Gastrocnemius medialis (tissue), 4 donors: ENCODE measurements at regions not wholly inside any gene's neighbourhood (a gene's known extent, or its start where the extent isn't known, plus 50 kb on each side); places are given as distances from the start of the nearest gene placed in this dataset.

Source experiments
- ATAC-seq, 2 donors: fragments of 150-250 bp; one replicate each; pipeline ENCODE4 v1.9.1; 2016
- DNase-seq, 2 donors: peaks; one replicate each; pipeline ENCODE4 v3.0.0-alpha.2; 2019
- H3K27ac ChIP-seq, 4 donors: fragments of 200-600 bp; sonication (generic); 1 replicate in 1 of 4; 2 replicates in 3 of 4; pipeline ENCODE4 v1.5.1; 2016 to 2018; ENCODE audit warnings: mild to moderate bottlenecking in 2 of 4, moderate library complexity in 1 of 4
- H3K27me3 ChIP-seq, 3 donors: fragments of 200-600 bp; sonication (generic) in 2 of 3; 1 replicate in 1 of 3; 2 replicates in 2 of 3; pipeline versions ENCODE4 v1.5.1 to v1.6.0; 2016 to 2019; ENCODE audit warnings: mild to moderate bottlenecking in 1 of 3, moderate library complexity in 1 of 3
- H3K36me3 ChIP-seq, 2 donors: fragments of 200-600 bp; sonication (generic) in 1 of 2; one replicate each; pipeline ENCODE4 v1.5.1; 2017 to 2018
- H3K4me1 ChIP-seq, 2 donors: fragments of 200-600 bp; sonication (generic) in 1 of 2; one replicate each; pipeline ENCODE4 v1.5.1; 2016 to 2017; ENCODE audit warnings: mild to moderate bottlenecking in 2 of 2
- H3K4me3 ChIP-seq, 4 donors: fragments of 200-600 bp; sonication (generic) in 3 of 4; 1 replicate in 1 of 4; 2 replicates in 3 of 4; pipeline ENCODE4 v1.5.1; 2016 to 2019; ENCODE audit warnings: mild to moderate bottlenecking in 2 of 4
- H3K9me3 ChIP-seq, 3 donors: fragments of 200-600 bp; sonication (generic) in 2 of 3; 1 replicate in 1 of 3; 2 replicates in 2 of 3; pipeline ENCODE4 v1.5.1; 2016 to 2019
- POLR2A ChIP-seq, 2 donors: fragments of 450-650 bp; IDR thresholded peaks; one replicate each; pipeline ENCODE4 v1.6.1; 2017; ENCODE audit warnings: antibody characterized with exemption in 2 of 2, mild to moderate bottlenecking in 2 of 2, moderate library complexity in 2 of 2
- in situ Hi-C, 4 donors: fragments of 200-750 bp; cut with MboI; loops; one replicate each; pipeline versions ENCODE4 v1.15.0 to v1.8.0; 2017; ENCODE audit warnings: low sequenced_read_pairs in 4 of 4
- intact Hi-C: fragments of 100-400 bp; cut with DNase I; formaldehyde crosslinking; loops from one replicate; pipeline ENCODE4 v1.15.1; 2023; ENCODE audit warnings: low total_unique reads
- TF ChIP-seq, protein P1 (sequence below), 5 experiments: fragments of 450-650 bp in 3 of 5; fragments of 200-600 bp in 2 of 5; sonication (generic) in 2 of 5; IDR thresholded peaks in 4 of 5; conservative IDR thresholded peaks in 1 of 5; 1 replicate in 4 of 5; 2 replicates in 1 of 5; pipeline ENCODE4 v1.5.1; 2016 to 2019; ENCODE audit warnings: antibody characterized with exemption in 5 of 5, mild to moderate bottlenecking in 3 of 5, moderate library complexity in 3 of 5

DNA sequence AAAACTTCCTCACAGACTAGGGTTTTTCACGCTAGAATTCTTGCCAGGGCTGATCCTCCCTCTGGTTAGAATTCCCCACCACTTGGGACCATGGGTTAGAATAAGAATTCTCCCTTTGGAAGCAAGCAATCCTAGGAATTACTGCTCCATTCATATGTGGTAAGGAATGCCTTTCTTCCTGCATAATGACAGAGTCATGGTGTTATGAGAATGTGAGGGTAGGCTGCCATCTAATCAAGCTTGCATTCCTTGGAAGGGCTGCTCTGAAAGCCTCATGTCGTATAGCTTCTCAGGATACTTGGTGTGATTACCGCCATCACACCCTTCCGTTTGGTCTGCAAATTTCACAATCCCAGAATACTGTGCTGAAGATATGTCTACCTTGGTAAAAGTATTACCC, 1282.4 kb upstream of the PIK3C3 start:
- H3K27me3 ChIP-seq: no peaks in the 10 kb centered on the region
- no peak overlapping the region for H3K27ac ChIP-seq
- no peaks in the 10 kb centered on the region for H3K9me3 ChIP-seq
- in situ Hi-C loops: no loop called here
- TF ChIP-seq, protein P1, sequence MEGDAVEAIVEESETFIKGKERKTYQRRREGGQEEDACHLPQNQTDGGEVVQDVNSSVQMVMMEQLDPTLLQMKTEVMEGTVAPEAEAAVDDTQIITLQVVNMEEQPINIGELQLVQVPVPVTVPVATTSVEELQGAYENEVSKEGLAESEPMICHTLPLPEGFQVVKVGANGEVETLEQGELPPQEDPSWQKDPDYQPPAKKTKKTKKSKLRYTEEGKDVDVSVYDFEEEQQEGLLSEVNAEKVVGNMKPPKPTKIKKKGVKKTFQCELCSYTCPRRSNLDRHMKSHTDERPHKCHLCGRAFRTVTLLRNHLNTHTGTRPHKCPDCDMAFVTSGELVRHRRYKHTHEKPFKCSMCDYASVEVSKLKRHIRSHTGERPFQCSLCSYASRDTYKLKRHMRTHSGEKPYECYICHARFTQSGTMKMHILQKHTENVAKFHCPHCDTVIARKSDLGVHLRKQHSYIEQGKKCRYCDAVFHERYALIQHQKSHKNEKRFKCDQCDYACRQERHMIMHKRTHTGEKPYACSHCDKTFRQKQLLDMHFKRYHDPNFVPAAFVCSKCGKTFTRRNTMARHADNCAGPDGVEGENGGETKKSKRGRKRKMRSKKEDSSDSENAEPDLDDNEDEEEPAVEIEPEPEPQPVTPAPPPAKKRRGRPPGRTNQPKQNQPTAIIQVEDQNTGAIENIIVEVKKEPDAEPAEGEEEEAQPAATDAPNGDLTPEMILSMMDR (IDR thresholded peaks at IDR 0.05 in 4 of 5, conservative IDR thresholded peaks at IDR 0.05 in 1 of 5): no peak
- TF ChIP-seq POLR2A (IDR thresholded peaks at IDR 0.05): no peak
- no peaks in the 10 kb centered on the region for H3K36me3 ChIP-seq
- H3K4me3 ChIP-seq: no peak overlapping the region
- ATAC-seq (no peak), DNase-seq (no peak)
- H3K4me1 ChIP-seq: no peaks in the 10 kb centered on the region
- intact Hi-C loops: no loop called here

DNA sequence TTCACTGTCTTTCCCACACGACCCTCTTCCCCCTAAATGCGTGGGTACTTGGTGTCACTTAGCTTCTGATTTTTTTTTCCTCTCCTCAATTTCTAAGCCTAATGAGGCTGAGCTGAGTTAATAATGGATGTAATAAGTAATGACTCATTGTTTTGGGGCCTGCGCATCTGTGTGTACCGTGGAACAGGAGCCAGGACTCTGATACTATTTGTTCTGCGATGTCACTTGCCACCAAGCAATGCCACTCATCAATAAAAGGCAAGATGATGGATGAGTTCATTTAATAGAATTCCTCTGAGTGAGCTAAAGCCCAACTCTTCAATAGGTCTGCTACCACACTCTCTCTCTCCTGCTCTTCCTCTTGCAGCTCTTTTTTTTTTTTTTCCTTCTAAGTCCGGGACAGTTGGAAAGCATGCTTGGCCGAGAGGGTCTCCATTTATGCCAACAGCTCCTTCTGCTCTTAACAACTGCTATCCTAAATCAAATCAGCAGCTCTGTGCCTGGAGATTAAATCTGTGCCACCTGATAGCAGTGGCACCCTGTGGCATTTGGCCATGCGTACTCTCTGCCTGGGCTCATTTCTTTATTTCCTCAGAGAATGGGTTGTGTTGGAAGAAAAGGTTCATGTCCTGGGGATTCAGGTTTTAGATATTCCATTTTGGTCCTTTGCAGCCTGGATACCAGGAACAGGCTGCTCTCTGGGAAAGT, 1284.2 kb upstream of the PIK3C3 start:
- Histone ChIP-seq H3K9me3 (no peaks in the 10 kb centered on the region), H3K4me3 (no peak overlapping the region), H3K27me3 (no peaks in the 10 kb centered on the region), H3K36me3 (no peaks in the 10 kb centered on the region), H3K4me1 (no peaks in the 10 kb centered on the region), H3K27ac (no peak overlapping the region)
- ATAC-seq (no peak), DNase-seq (no peak)
- TF ChIP-seq, protein P1 (IDR thresholded peaks at IDR 0.05 in 4 of 5, conservative IDR thresholded peaks at IDR 0.05 in 1 of 5): no peak
- in situ Hi-C loops (no loop called here), intact Hi-C loops (no loop called here)

GRCh38 chr18:40662898-40663437, 1292.1 kb upstream of the PIK3C3 start:
- intact Hi-C loops: no loop called here

GRCh38 chr18:40653682-40654081, 1301.4 kb upstream of the PIK3C3 start:
- H3K27ac ChIP-seq: no peak overlapping the region
- DNase-seq (no peak), ATAC-seq (no peak)
- in situ Hi-C loops: no loop called here
- H3K4me1 ChIP-seq: no peaks in the 10 kb centered on the region
- H3K9me3 ChIP-seq: no peaks in the 10 kb centered on the region
- H3K27me3 ChIP-seq: no peaks in the 10 kb centered on the region
- no peak for TF ChIP-seq POLR2A (IDR thresholded peaks at IDR 0.05)
- no peak overlapping the region for H3K4me3 ChIP-seq
- intact Hi-C loops: no loop called here
- no peaks in the 10 kb centered on the region for H3K36me3 ChIP-seq

More at GRCh38 chr18:40662898-40663437, 1292.1 kb upstream of the PIK3C3 start:
- no peaks in the 10 kb centered on the region for H3K4me1 ChIP-seq
- H3K9me3 ChIP-seq: no peaks in the 10 kb centered on the region
- no peak overlapping the region for H3K4me3 ChIP-seq
- no peaks in the 10 kb centered on the region for H3K27me3 ChIP-seq
- TF ChIP-seq, protein P1 (IDR thresholded peaks at IDR 0.05 in 4 of 5, conservative IDR thresholded peaks at IDR 0.05 in 1 of 5): no peak
- no peak for TF ChIP-seq POLR2A (IDR thresholded peaks at IDR 0.05)
- H3K27ac ChIP-seq: no peak overlapping the region
- ATAC-seq: no peak
- H3K36me3 ChIP-seq: no peaks in the 10 kb centered on the region
- in situ Hi-C loops: no loop called here
- no peak for DNase-seq

GRCh38 chr18:40652321-40652720, 1302.7 kb upstream of the PIK3C3 start:
- no peak for ATAC-seq
- intact Hi-C loops: no loop called here

More at GRCh38 chr18:40652321-40652720, 1302.7 kb upstream of the PIK3C3 start:
- H3K27ac ChIP-seq: no peak overlapping the region
- no peaks in the 10 kb centered on the region for H3K36me3 ChIP-seq
- no peak overlapping the region for H3K4me3 ChIP-seq
- in situ Hi-C loops: no loop called here
- no peaks in the 10 kb centered on the region for H3K4me1 ChIP-seq
- TF ChIP-seq, protein P1 (IDR thresholded peaks at IDR 0.05 in 4 of 5, conservative IDR thresholded peaks at IDR 0.05 in 1 of 5): no peak
- TF ChIP-seq POLR2A (IDR thresholded peaks at IDR 0.05): no peak
- DNase-seq: no peak
- no peaks in the 10 kb centered on the region for H3K9me3 ChIP-seq
- no peaks in the 10 kb centered on the region for H3K27me3 ChIP-seq
